Astrocyte (in vitro differentiated cells and primary cell): ENCODE measurements at regions not wholly inside any gene's neighbourhood (a gene's known extent, or its start where the extent isn't known, plus 50 kb on each side); places are given as distances from the start of the nearest gene placed in this dataset.
"Not testable (repeated sequence)": the region's sequence is repeated elsewhere in the genome, so short reads cannot be mapped to it uniquely, and the experiment has no call there.

Source experiments
- DNase-seq: peaks from one replicate; pipeline ENCODE4 v3.0.0-alpha.2; 2010; ENCODE audit warnings: low read depth
- FAIRE-seq: peaks from 2 replicates; lab custom pipeline; 2011; peaks lifted over from hg19 to GRCh38; lab: Jason Lieb, UNC
- H2AFZ ChIP-seq: 2 replicates; pipeline ENCODE4 v1.6.0; 2012; ENCODE audit warnings: low read depth, low read length, inconsistent platforms
- H3K27ac ChIP-seq: 2 replicates; pipeline ENCODE4 v1.5.1; 2011; ENCODE audit warnings: low read depth, low read length, inconsistent platforms
- H3K27me3 ChIP-seq: 2 replicates; pipeline ENCODE4 v1.6.0; 2011; ENCODE audit warnings: low read length, inconsistent platforms; ENCODE audit not compliant: insufficient read depth
- H3K36me3 ChIP-seq: 2 replicates; pipeline ENCODE4 v1.5.1; 2011; ENCODE audit warnings: low read length, inconsistent platforms; ENCODE audit not compliant: insufficient read depth
- H3K4me1 ChIP-seq: 2 replicates; pipeline ENCODE4 v1.5.1; 2011; ENCODE audit warnings: low read length, inconsistent platforms; ENCODE audit not compliant: insufficient read depth
- H3K4me2 ChIP-seq: 2 replicates; pipeline ENCODE4 v1.6.0; 2012; ENCODE audit warnings: low read length, inconsistent platforms
- H3K4me3 ChIP-seq: 2 replicates; pipeline ENCODE4 v1.5.1; 2011; ENCODE audit warnings: low read depth, mild to moderate bottlenecking, low read length, inconsistent platforms; ENCODE audit not compliant: insufficient read depth
- H3K79me2 ChIP-seq: 2 replicates; pipeline ENCODE4 v1.6.0; 2012; ENCODE audit warnings: mild to moderate bottlenecking, low read length, inconsistent platforms; ENCODE audit not compliant: insufficient read depth
- H3K9ac ChIP-seq: 2 replicates; pipeline ENCODE4 v1.6.0; 2012; ENCODE audit warnings: mild to moderate bottlenecking, low read length, inconsistent platforms
- H3K9me3 ChIP-seq: 2 replicates; pipeline ENCODE4 v1.5.1; 2012; ENCODE audit warnings: low read depth, mild to moderate bottlenecking, low read length, inconsistent platforms; ENCODE audit not compliant: insufficient read depth
- H4K20me1 ChIP-seq: 2 replicates; pipeline ENCODE4 v1.6.0; 2012; ENCODE audit warnings: low read length, inconsistent platforms; ENCODE audit not compliant: insufficient read depth
- H3K27ac Mint-ChIP-seq: one replicate; pipeline ENCODE4 v1.8.0; 2021; ENCODE audit warnings: mild to moderate bottlenecking, mixed read lengths; ENCODE audit not compliant: unreplicated experiment
- H3K27me3 Mint-ChIP-seq: one replicate; pipeline ENCODE4 v1.8.0; 2021; ENCODE audit warnings: low read depth, mixed read lengths; ENCODE audit not compliant: unreplicated experiment
- H3K36me3 Mint-ChIP-seq: one replicate; pipeline ENCODE4 v1.8.0; 2021; ENCODE audit warnings: low read depth, mixed read lengths; ENCODE audit not compliant: unreplicated experiment
- H3K4me1 Mint-ChIP-seq: one replicate; pipeline ENCODE4 v1.8.0; 2021; ENCODE audit warnings: low read depth, mixed read lengths; ENCODE audit not compliant: unreplicated experiment
- H3K4me3 Mint-ChIP-seq: one replicate; pipeline ENCODE4 v1.8.0; 2021; ENCODE audit warnings: mild to moderate bottlenecking, moderate library complexity, mixed read lengths; ENCODE audit not compliant: unreplicated experiment
- H3K9me3 Mint-ChIP-seq: one replicate; pipeline ENCODE4 v1.8.0; 2021; ENCODE audit warnings: mild to moderate bottlenecking, mixed read lengths; ENCODE audit not compliant: unreplicated experiment
- EZH2 ChIP-seq: IDR thresholded peaks from 2 replicates; pipeline ENCODE4 v1.6.1; 2012; ENCODE audit warnings: mild to moderate bottlenecking, low read length, inconsistent platforms; ENCODE audit not compliant: insufficient read depth
- TF ChIP-seq, protein P1 (sequence below): IDR thresholded peaks from 2 replicates; pipeline ENCODE4 v1.5.1; 2011; ENCODE audit warnings: low read depth, mild to moderate bottlenecking, inconsistent platforms, low read length, moderate library complexity; ENCODE audit not compliant: insufficient read depth

DNA sequence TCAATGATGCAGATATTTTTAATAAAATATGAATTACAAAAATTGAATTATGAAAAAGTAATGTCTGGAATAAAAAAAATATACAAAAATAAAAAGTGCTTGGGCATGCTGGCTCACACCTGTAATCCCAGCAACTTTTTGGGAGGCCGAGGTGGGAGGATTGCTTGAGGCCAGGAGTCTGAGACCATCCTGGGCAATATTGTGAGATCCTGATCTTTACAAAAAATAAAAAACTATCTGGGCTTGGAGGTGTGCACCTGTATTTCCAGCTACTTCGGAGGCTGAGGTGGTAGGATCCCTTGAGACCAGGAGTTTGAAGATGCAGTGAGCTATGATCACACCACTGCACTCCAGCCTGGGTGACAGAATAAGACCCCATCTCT, 141.8 kb downstream of the NPIPB5 start:
- no peaks in the 10 kb centered on the region for H3K36me3 Mint-ChIP-seq
- no peak overlapping the region for H2AFZ ChIP-seq
- H3K9me3 Mint-ChIP-seq, result no peaks in the 10 kb centered on the region
- H3K27me3 ChIP-seq, result peaks cover 14% of the 10 kb centered on the region
- no peak overlapping the region for H3K4me3 Mint-ChIP-seq
- H3K4me1 Mint-ChIP-seq, result no peaks in the 10 kb centered on the region
- no peaks in the 10 kb centered on the region for H3K36me3 ChIP-seq
- no peaks in the 10 kb centered on the region for H3K4me1 ChIP-seq
- H4K20me1 ChIP-seq, result no peaks in the 10 kb centered on the region
- H3K27ac ChIP-seq, result no peak overlapping the region
- no peak overlapping the region for H3K27ac Mint-ChIP-seq
- H3K27me3 Mint-ChIP-seq, result peaks cover 5% of the 10 kb centered on the region
- H3K79me2 ChIP-seq, result no peaks in the 10 kb centered on the region
- H3K4me3 ChIP-seq, result no peak overlapping the region
- no peak overlapping the region for H3K9ac ChIP-seq
- TF ChIP-seq, protein P1, sequence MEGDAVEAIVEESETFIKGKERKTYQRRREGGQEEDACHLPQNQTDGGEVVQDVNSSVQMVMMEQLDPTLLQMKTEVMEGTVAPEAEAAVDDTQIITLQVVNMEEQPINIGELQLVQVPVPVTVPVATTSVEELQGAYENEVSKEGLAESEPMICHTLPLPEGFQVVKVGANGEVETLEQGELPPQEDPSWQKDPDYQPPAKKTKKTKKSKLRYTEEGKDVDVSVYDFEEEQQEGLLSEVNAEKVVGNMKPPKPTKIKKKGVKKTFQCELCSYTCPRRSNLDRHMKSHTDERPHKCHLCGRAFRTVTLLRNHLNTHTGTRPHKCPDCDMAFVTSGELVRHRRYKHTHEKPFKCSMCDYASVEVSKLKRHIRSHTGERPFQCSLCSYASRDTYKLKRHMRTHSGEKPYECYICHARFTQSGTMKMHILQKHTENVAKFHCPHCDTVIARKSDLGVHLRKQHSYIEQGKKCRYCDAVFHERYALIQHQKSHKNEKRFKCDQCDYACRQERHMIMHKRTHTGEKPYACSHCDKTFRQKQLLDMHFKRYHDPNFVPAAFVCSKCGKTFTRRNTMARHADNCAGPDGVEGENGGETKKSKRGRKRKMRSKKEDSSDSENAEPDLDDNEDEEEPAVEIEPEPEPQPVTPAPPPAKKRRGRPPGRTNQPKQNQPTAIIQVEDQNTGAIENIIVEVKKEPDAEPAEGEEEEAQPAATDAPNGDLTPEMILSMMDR, result no peak
- TF ChIP-seq EZH2, result no peak
- H3K4me2 ChIP-seq, result no peak overlapping the region
- no peak for FAIRE-seq
- H3K9me3 ChIP-seq, result no peaks in the 10 kb centered on the region
- no peak for DNase-seq

DNA sequence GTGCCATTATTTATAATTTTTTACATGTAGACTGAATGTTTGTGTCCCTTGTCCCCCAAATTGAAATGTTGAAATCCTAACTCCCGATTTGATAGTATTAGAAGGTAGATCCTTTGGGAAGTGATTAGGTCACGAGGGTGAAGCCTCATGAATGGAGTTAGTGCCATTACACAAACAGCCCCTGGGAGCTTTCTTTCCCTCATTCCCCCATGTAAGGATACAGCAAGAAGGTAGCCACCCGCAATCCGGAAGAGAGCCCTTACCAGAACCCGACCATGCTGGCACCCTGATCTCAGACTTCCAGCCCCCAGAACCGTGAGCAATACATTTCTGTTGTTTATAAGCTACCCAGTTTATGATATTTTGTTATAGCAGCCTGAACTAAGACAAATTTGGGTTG, 143.2 kb downstream of the NPIPB5 start:
- Histone ChIP-seq H3K79me2 (no peaks in the 10 kb centered on the region), H3K4me1 (no peaks in the 10 kb centered on the region), H3K9ac (no peak overlapping the region), H3K4me3 (no peak overlapping the region), H3K4me2 (no peak overlapping the region), H3K36me3 (no peaks in the 10 kb centered on the region), H2AFZ (no peak overlapping the region), H3K27me3 (peaks cover 3% of the 10 kb centered on the region), H3K27ac (no peak overlapping the region), H4K20me1 (no peaks in the 10 kb centered on the region), H3K9me3 (no peaks in the 10 kb centered on the region)
- DNase-seq (no peak), FAIRE-seq (no peak)
- Mint-ChIP-seq H3K36me3 (no peaks in the 10 kb centered on the region), H3K4me1 (no peaks in the 10 kb centered on the region), H3K9me3 (no peaks in the 10 kb centered on the region), H3K4me3 (no peak overlapping the region), H3K27ac (no peak overlapping the region), H3K27me3 (peaks cover 3% of the 10 kb centered on the region)
- TF ChIP-seq EZH2, result no peak
- TF ChIP-seq, protein P1, result no peak

DNA sequence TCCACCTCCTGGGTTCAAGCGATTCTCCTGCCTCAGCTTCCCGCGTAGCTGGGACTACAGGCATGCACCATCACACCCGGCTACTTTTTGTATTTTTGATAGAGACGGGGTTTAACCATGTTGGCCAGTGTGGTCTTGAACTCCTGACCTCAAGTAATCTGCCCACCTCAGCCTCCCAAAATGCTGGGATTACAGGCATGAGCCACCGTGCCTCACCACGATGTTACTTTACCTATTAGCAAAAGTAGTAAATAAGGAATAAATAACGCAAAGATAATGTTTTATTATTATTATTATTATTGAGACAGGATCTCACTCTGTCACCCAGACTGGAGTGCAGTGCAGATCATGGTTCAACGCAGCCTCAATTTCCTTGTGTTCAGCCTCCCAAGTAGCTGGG, 145.9 kb downstream of the NPIPB5 start:
- DNase-seq, H3K9ac ChIP-seq: not testable (repeated sequence)

More for the DNA sequence above, 145.9 kb downstream of the NPIPB5 start:
- not testable (repeated sequence) for FAIRE-seq, H3K36me3 ChIP-seq, H3K27ac ChIP-seq, H3K27me3 ChIP-seq, H3K79me2 ChIP-seq, H4K20me1 ChIP-seq, H3K27ac Mint-ChIP-seq, H3K4me3 Mint-ChIP-seq, H3K4me3 ChIP-seq, H3K4me2 ChIP-seq, H3K36me3 Mint-ChIP-seq, H3K9me3 ChIP-seq, H3K9me3 Mint-ChIP-seq, H3K4me1 Mint-ChIP-seq, H2AFZ ChIP-seq, H3K4me1 ChIP-seq, H3K27me3 Mint-ChIP-seq
